ENCODE measurements at regions not wholly inside any gene's neighbourhood (a gene's known extent, or its start where the extent isn't known, plus 50 kb on each side); places are given as distances from the start of the nearest gene placed in this dataset.
"Not testable (repeated sequence)": the region's sequence is repeated elsewhere in the genome, so short reads cannot be mapped to it uniquely, and the experiment has no call there.

DNA sequence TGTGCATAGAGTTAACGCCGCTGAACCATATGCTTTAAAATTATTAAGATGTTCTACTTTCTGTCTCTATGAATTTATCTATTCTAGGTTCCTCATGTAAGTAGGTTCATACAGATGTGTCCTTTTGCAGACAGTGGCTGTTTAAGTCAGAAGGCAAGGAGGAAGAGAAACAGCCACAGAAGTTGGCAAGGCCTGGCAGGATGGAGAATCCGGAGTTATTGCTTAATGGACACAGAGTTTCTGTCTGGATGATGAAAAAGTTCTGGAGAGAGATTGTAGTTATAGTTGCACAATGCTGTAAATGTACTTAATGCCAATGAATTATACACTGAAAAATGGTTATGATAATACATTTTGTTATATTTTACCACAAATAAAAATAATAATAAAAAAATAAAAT, 283.6 kb upstream of the CNR1 start:
- DNase-seq: no peak

DNA sequence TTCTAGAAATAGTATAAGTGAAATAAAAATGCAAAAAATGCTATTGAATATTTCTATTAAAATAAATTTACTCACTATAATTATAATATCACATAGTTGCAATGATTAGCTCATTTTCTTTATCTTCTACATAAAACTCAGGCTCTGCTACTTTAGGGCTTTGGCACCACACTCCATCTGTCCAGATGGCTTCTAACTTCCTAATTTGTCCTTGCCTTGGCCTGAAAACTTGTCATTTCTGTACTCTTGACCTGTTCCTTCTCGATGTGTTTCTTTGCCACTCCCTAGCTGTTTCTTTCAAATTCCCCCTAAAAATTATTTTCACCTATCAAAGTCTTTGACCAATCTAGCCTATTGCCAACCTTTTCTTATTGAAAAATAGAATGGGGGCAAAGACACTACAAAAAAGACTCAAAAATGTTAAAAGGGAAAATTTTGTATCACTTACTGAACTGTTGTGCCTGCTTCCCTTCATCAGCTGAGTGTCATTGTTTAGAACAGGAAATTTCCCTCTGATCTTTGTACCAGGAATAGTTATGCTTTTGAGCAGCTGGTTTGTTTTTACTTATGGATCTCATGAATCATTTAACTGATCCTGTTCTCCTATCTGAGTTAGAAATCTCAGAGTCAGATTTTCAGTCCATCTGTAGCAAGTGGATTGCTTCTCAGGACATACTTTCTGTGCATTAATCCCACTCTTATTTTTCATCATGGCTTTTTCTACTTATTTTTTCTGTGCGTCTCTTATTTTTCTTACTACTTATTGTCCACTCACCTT, 279.2 kb upstream of the CNR1 start:
- DNase-seq: no peak

DNA sequence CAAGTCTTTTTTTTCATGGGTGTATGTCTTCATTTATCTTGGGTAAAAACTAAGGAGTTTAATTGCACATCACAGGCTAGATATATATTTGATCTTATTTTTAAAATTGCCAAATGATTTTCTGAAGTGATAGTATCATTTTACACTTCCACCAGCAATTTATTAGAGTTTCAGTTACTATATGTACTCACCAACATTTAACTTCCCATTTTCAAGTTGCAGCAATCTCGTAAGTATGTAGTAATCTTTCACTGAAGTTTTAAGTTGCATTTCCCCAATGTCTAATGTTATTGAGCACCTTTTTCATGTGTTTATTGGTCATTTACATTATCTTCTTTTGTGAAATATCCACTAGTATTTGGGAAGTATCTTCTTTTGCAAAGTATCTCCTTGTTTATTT, 277.4 kb upstream of the CNR1 start:
- DNase-seq: no peak

DNA sequence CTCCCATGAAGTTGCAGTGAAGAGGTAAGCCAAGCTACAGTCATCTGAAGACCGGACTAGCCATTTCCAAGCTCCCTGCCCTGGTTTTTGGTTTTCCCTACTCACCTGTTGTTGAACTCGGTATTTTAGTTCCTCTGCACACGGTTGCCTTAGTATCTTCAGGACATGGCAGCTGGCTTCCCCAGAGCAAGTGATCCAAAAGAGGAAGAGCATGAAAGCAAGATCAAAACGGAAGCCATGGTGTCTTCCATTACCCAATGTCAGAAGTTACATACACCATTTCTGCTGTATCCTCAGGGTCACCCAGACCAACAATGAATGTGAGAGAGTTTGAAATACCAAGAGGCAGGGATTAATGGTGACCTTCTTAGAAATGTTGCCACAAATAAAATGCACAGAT, 276.6 kb upstream of the CNR1 start:
- DNase-seq: no peak

DNA sequence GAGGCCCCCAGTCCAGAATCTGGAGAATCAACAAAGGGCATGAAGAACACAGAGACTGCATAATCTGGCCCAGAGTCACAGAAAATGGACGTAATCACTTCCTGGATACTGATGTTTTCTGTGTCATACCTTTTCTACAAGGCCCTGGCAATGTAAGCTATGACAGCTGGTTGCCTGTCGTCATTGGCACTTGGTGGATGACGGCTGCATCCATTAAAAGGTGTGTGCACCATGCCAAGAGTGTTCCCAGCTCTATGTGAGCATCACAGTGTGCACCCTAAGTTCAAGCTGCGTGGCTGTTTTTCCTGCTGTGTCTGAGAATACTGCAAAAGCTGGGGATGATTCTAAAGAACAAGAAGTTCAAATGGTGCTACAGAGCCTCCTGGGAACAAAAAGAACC, 275.2 kb upstream of the CNR1 start:
- DNase-seq: no peak

DNA sequence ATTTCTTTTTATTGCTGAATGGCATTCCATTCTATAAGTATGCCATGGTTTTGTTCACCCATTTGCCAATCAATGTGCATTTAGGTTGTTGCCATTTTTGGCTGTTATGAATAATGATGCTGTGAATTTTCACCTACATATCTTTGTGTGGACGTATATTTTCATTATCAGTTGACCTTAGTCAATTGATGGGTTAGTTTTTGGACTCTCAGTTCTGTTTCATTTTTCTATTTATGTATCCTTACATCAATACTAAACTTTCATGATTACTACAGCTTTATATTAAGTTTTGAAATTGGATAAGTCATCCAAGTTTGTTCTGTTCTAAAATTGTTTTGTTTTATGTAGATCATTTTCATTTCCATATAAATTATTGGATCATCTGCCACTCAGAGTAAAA, 261.9 kb upstream of the CNR1 start:
- no peak for DNase-seq

DNA sequence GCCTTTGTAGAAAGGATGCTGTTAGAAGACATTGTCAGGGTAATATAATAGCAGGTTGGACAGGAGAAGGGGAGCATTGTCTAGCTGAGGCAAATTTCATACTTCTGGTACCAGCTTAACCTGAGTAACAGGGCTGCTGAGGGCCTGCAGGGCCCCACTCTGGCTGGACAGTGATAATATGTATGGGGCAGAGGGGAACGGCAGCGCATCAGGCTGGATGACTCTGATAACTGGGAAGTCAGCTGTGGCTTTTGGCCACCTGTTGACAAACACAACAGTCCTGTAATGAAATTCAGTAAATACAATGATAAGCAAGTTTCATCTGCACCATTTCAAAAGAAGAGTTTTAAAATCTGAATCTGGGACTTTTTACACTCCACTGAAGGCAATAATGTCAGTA, 259.9 kb upstream of the CNR1 start:
- no peak for DNase-seq

DNA sequence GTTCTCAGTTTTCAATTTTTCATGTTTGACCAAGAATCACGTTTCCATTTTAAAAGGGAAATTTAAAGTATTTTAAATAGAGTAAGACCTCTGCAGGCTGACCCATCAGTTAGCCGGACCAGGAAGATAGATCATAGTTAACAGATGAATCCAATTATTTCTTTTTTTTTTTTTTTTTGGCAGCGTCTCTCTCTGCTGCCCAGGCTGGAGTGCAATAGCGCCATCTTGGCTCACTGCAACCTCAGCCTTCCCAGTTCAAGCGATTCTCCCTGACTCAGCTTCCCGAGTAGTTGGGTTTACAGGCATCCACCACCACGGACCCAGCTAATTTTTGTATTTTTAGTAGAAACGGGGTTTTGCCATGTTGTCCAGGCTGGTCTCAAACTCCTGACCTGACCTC, 256.7 kb upstream of the CNR1 start:
- no peak for DNase-seq

DNA sequence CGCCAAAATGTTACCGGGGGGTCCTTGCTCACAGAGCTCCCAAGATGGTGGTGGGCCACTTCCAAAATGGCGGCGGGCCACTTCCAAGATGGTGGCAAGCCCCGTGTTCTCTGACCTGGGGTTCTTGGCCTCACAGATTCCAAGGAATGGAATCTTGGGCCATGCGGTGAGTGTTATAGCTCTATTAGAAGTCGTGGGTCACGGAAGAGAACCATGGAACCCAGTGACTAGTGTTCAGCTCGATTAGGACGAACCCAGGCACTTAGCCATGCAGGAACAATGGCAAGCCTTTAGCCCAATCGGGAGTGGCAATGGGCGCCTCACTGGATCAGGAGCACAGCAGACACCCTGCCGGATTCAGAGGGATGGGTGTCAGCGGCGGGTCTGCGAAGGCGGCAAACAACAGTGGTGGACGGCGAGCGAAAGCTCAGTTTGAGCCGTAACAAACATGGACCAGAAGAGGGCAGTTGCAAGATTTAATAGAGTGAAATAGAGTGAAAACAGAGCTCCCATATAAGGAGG, 254.9 kb upstream of the CNR1 start:
- DNase-seq: not testable (repeated sequence)

DNA sequence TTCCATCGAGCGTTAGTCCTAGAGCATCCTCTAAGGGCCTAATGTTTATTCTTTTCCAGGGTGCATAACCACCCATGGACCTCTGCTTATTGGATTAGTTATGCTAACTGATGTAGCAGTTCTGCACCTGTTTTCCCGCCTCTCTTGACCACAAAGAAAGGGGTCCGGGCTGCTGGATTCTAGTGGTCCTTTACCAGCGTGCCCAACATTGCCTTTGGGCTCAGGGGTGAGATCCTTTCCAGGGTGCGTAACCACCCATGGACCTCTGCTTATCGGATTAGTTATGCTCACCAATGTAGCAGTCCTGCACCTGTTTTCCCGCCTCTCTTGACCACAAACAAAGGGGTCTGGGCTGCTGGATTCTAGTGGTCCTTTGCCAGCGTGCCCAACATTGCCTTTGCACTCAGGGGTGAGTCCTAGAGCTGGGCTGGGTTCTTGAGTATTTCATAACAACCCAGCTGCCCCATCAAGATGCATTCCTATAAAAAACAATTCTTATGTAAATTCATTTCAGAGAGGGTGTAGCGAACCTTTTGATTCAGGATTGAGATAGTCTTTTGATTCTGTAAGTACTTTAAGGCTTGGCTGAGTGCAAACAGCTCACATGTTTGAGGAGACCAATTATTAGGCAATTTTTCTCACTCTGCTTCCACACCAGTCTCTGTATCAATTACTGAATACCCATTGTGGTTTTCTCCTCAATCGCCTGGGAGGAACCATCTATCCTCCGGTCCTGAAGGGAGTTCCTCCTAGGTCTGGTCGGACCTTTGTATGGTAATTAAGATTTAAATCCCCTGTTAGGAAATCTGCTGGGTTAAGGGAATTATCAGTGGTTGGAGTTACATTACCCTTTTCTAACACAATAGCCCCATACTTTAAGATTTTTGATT, 253.0 kb upstream of the CNR1 start:
- DNase-seq: not testable (repeated sequence)

DNA sequence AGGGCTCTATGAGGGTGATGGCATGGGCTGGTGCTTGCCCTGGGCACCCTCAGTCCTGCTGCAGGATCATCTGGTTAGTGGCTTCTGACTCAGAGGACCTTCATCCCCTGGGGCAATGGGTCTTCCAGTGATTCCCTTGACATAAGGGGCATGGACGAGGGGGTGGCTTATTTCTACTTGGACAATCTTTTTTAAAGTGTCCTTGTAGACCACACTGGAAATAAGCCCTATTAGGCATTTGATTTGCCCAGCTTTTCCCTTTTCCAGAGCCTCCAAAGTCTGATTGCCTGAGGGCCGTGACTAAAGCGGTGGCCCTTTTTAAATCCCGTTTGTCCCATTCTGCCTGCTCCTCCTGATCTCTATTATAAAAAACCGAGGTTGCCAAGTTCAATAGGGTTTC, 251.2 kb upstream of the CNR1 start:
- not testable (repeated sequence) for DNase-seq

DNA sequence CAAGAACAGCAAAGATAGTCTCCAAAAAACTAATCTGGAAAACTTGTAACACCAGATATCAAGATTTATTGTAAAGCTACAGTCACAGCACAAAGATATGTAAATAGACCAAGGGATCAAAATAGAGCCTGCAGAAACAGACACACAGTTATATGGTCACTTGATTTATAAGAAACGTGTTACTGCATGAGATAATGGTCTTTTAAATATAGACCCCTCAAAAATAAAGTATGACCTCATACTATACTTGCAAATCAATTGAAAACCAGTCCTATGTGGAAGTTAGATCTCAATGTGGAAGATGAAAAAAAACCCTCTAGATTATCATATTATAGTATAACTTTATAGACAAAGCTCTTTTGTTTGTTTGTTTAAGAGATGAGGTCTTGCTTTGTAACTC, 247.3 kb upstream of the CNR1 start:
- no peak for DNase-seq

DNA sequence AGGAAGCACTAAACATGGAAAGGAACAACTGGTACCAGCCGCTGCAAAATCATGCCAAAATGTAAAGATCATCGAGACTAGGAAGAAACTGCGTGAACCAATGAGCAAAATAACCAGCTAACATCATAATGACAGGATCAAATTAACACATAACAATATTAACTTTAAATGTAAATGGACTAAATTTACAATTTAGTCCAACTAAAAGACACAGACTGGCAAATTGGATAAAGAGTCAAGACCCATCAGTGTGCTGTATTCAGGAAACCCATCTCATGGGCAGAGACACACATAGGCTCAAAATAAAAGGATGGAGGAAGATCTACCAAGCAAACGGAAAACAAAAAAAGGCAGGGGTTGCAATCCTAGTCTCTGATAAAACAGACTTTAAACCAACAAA, 242.2 kb upstream of the CNR1 start:
- DNase-seq: not testable (repeated sequence)

DNA sequence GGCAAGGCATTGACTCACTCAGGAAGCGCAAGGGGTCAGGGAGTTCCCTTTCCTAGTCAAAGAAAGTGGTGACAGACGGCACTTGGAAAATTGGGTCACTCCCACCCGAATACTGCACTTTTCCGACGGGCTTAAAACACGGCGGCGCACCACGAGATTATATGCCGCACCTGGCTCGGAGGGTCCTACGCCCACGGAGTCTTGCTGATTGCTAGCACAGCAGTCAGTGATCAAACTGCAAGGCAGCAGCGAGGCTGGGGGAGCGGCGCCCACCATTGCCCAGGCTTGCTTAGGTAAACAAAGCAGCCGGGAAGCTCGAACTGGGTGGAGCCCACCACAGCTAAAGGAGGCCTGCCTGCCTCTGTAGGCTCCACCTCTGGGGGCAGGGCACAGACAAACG, 240.5 kb upstream of the CNR1 start:
- DNase-seq: not testable (repeated sequence)

DNA sequence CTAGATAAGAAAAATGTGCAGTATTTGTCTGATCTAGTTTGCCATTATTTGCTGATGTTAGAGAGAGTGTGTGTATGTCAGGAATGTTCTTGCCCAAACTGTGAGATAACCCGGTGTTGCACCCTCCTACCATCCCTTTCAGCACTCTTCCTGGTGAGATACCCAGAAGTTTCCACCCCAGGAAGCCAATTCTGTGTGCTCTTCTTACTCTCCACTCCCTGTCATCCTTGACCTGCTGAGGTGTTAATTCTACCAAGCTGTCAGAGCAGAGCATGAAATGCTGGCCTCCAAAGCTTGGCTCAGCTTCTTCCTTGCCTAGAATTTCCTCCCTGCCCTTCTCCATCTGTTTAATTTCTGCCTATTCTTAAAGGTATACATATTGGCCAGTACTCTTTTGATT, 237.3 kb upstream of the CNR1 start:
- no peak for DNase-seq

DNA sequence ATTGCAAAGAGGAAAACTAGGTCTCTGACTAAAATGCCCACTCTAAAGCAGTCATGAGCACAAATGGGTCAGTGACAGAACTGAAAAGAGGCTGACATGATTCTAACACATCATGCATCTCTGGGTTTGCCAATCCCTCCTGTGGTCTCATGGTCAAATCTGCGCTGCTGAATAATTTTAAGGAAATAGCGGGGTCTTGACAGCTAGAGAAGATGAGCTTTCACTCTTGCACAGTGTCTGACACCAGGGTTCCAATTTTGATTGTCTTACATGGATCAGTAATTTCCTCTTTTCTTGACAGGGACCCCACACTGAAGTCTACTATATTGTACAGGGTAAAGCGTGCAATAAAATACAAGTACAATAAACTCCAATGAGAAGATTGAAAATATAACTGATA, 236.8 kb upstream of the CNR1 start:
- DNase-seq: no peak

DNA sequence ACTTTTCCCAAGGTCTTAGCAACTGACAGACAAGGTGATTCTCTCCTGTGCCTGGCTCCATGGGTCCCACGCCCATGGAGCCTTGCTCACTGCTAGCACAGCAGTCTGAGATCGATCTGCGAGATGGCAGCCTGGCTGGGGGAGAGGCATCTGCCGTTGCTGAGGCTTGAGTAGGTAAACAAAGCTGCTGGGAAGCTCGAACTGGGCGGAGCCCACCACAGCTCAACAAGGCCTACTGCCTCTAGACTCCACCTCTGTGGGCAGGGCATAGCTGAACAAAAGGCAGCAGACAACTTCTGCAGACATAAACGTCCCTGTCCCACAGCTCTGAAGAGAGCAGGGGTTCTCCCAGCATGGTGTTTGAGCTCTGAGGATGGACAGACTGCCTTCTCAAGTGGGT, 224.9 kb upstream of the CNR1 start:
- DNase-seq: not testable (repeated sequence)

DNA sequence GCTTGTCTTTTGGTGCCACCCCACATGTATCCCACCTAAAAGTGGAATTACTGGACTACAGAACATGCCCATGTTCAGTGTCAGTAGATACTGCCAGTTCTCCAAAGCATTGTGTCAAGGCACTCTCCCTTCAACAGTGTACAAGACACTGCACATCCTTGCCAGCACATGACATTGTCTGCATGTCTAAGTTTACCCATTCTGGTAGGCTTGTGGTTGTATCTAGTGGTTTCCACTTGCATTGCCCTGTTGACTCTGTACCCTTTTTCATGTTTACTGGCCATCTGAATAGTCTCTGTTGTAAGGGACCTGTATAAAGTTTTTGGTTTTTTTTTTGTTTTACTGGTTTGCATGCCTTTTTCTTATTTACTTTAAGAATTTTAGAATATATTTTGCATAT, 222.4 kb upstream of the CNR1 start:
- no peak for DNase-seq

DNA sequence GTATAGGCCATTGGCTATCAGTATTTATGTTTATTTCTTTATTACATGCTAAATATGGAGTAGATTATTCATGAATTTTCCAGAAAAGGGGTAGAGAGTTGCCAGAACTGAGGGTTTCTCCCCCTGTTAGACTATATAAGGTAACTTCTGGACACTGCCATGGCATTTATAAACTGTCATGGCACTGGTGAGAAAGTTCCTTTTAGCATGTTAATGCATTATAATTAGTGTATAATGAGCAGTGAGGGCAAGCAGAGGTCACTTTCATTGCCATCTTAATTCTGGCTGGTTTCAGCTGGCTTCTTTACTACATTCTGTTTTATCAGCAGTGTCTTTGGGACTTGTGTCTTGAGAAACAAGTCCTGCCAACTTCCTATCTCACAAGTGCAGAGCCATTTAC, 220.0 kb upstream of the CNR1 start:
- DNase-seq: no peak

DNA sequence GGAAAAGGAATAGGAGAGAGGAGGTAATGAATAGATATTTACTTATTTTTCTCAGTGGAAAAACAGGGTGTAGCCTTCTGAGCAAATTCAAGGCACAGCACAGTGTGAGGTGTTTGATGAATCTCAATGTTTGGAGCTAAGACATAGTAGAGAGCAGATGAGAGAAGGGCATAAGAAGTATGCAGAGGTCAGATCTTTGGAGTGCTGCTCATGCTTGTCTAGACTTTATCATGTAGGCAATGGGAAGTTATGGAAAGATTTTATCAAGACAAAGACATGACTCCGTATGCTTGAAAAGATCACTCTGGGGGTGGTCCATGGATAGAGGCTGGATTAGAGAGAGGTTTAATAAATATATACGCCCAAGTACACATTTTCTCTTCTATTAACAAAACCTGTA, 217.0 kb upstream of the CNR1 start:
- no peak for DNase-seq

DNA sequence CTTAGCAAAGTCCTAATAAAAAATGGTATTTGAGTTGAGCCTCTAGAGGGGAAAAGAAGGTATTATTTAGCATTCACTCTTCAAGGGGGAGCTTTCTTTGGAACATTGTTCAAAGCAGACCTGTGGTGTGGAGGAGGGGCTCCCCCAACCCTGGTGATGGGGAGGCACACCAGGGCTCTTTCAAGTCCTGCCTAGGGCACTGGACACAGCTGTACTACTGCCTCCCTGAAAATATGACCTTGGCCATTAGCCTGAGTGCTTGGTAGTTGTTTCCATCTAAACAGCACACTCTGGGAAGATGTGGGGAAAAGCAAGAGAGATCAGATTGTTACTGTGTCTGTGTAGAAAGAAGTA, 215.1 kb upstream of the CNR1 start:
- no peak for DNase-seq

DNA sequence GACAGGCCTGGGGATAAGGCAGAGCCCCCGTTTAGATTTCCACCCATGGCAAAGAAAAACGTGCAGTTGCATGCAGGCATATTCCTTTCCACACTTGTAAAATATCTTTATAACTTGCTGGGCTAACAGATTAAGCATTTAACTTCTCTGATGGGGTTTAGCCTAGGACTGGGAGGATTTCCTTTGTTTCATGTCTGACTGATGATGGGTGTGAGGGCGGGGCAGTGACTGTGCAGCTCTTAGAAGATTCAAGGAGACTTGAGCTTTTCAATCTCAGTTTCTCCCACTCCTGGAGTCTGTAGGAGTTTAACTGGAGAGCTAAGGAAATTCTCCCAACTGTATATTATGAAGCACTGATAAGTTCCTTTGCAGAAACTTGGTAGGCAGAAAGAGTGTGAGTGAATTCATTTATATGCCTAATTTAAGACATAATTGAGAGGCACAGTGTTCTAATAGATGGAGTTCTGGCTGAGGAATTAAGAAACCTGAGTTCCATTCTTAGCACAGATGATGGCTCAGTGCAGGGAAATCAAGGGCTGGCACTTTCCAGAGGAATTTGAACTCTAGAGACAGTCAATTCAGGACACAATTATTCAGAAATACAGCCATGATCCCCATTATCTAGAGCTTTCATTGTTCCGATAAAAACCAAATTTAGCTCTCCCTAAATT, 214.6 kb upstream of the CNR1 start:
- DNase-seq: no peak

DNA sequence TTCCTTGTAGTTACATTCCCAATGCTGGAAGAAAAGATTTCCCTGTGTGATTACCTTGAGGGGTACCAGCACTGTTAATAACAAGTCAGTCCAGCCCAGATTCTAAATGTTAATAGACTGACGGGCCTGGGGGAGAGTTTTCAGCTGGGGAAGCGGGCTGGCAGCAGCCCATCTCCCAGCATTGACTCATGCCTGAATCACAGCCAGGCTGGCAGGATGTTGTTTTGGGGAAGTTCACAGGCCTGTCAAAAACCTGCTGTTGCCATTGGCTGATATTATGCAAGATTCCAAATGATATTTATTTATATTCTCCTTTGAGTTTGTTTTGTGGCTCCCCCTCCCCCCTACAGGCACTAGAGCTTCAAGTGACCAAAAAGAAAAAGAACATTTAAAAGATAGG, 213.9 kb upstream of the CNR1 start:
- DNase-seq: peak in 1 of 2 donors; percentile 15

DNA sequence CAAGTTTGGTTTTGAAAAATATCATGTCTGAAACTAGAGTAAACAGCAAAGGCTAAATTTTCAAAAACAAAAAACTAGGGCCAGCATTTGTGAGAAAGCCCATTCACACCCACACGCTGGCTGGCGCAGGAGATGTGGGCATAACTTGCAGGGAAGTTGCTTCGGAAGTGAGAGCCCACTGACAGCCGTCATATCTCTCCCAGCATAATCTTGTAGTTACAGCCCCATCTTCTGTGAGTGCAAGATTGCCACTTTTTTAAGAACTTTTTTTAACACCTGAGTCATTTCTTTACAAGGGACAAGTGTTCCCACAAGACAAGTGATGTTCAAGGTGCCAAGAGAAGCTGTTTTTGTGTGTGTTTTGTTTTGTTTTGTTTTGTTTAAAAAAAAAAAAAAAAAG, 212.5 kb upstream of the CNR1 start:
- no peak for DNase-seq

Data from CD4-positive, alpha-beta T cell treated with Interleukin-4 for 1 hour (primary cell).